Epithelial cell of prostate (primary cell): ENCODE measurements at regions not wholly inside any gene's neighbourhood (a gene's known extent, or its start where the extent isn't known, plus 50 kb on each side); places are given as distances from the start of the nearest gene placed in this dataset.
"Not testable (repeated sequence)": the region's sequence is repeated elsewhere in the genome, so short reads cannot be mapped to it uniquely, and the experiment has no call there.

Experiments used
- DNase-seq: peaks from one replicate; pipeline ENCODE4 v3.0.0-alpha.2; 2011; ENCODE audit warnings: low read depth, low spot score
- H3K27ac ChIP-seq: fragments of 450-650 bp; 2 replicates; pipeline ENCODE4 v1.5.1; 2017; ENCODE audit warnings: mild to moderate bottlenecking

DNA sequence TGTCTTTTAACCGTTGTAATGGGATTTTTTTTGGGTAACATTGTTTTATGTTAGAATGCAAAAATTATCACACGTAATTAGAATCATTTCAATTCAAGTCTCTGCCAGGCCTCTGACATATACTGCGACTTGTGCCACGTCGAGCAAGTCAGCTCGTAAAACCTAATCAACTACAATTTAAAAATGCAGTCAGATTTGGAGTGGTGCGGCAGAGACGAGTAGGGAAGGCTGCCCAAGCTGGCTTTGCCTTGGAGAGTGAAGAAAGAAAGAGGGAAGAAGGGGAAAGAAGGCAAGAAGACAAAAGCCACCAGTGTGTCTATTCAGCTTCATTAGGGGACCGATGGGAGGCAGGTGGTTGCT lies 110.7 kb downstream of the MIAT start:
- DNase-seq, result no peak
- no peak overlapping the region for H3K27ac ChIP-seq

DNA sequence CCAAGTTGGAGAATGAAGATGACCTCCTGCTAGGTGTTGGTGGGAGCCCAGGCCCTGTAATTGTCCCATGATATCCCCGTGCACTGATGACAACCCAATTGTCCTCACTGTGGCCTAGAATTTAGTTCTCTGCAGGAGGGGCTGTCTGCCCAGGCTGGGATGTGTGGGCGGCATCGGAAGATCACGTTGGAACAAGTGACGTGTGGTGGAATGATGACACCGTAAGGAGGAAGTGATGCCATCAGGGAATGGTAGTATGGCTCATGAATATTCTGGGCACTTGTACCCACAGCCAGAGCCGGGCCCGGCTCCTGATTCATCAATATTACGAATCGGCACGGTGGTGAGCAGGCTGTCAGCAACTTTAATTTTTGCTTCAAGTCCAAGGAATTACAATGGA lies 111.6 kb downstream of the MIAT start:
- no peak for DNase-seq
- no peak overlapping the region for H3K27ac ChIP-seq

DNA sequence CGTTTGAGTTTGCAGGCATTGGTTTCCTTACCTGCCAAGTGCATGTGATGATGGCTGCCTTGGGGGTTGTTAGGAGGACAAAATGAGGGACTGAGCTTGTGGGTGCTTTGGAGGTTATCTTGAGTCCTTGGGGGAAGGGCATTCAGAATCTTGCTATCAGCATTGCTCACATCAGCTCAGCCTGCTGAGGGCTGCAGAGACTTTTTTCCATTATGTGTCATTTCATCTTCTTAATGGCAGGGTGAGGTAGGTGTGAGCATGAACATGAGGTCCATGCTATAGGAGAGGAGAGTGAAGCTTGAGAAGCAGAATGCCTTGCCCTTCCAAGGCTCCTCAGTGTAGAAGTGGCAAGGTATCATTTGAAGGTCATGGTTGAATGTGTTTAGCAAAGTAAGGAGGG lies 112.3 kb downstream of the MIAT start:
- DNase-seq, result no peak
- no peak overlapping the region for H3K27ac ChIP-seq

DNA sequence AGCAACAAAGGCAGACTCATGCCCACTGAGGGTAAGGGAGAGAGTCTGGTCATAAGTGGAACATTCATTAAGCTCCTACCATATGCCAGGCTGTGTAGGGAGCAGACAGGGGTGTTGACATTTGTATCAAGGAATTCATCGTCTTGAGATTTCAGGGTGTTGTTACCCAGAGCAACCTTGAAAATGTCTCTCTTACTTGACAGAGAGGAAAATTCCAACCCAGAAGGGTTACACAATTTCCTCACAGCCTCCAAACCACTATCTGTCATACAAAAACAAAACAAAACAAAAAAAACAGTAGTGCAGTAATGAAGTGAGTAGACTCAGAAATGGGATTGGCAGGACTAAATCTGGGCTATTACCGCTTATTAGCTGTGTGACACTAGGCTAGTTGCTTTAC lies 113.2 kb downstream of the MIAT start:
- DNase-seq, result no peak
- no peak overlapping the region for H3K27ac ChIP-seq

DNA sequence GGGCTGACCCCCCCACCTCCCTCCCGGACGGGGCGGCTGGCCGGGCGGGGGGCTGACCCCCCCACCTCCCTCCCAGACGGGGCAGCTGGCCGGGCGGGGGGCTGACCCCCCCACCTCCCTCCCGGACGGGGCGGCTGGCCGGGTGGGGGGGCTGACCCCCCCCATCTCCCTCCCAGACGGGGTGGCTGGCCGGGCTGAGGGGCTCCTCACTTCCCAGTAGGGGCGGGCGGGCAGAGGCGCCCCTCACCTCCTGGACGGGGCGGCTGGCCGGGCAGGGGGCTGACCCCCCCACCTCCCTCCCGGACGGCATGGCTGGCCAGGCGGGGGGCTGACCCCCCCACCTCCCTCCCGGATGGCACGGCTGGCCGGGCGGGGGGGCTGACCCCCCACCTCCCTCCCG lies 115.7 kb downstream of the MIAT start:
- DNase-seq, H3K27ac ChIP-seq: not testable (repeated sequence)

DNA sequence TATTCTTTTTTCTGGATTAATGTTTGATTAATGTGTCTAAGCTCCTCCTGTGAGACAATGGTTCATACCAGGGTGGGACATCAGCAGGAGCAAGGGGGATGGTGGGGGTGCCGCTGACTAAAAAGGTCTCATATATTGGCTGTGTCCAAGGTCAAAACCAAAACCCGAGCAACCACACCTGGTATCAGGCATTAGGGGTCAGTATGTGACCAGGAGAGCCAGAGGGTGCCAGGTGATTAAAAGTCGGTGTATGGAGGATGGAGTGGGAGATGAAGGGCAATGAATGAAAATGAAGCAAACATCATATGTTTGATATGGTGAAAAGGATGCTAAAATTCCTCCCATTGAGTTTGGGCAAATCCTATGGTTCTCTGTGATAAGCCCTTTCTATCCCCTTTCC lies 118.0 kb downstream of the MIAT start:
- no peak for DNase-seq
- no peak overlapping the region for H3K27ac ChIP-seq

DNA sequence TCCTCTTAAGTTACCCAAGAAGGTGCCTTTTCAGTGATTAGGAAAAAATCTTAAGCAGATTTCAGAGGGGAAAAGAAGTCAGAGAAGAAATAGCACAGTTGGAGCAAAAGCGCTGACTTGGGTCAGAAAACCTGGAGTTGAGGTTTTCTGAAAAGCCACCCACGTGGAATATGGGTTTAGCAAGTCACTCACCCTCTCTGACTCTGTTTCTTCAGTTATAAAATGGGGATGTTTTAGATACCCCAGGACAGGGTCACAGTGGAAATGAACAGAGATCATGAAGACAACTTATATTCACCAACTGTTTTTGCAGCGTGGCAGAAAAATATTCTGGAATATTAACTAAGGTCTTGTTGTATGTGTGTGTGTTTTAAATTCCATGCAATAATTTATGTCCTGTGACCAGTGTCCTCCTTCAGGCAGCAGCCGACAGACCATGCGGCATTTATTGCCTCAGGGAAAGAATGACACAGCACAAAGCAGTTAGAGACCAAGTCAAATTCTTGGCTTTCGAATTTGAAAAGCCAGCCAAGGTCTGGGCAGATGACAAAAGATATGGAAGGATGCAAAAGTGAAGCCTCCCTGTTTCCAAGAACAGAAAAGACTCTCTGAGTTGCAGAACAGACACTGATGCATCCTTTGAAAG lies 119.9 kb downstream of the MIAT start:
- DNase-seq, result no peak
- H3K27ac ChIP-seq, result no peak overlapping the region

DNA sequence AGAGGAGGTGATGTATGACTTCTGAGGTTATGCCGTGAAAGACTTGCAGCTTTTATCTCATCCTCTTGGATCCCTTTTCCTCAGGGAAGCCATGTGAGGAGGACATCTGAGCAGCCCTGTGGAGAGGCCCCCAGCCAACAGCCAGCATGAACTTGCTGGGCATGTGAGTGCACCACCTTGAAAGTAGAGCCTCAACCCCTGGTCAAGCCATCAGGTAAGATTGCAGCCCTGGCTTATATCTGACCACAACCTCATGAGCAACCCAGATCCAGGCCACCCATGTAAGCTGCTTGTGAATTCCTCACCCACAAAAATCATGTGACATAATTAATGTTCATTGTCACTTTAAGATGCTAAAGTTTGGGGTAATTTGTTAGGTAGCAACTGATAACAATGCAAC lies 121.0 kb downstream of the MIAT start:
- DNase-seq, result no peak
- H3K27ac ChIP-seq, result no peak overlapping the region

DNA sequence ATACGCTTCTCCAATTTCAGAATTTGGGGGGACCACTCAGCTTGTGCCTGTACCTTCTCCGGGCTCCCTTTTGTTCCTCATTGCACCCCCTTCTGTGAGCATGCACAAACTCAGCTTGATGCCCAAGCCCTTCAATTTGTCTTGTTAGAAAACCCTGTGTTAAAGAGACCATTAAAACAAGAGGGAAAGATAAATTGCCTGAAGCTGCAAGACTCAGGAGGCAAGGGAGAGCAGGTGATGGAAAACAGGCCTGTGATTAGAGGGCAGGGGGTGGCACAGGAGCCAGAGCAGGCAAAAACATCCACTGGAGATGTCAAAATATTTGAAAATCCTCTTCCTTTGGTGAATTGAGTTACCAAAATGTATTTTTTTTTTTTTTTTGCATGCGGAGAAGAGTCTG lies 121.7 kb downstream of the MIAT start:
- no peak overlapping the region for H3K27ac ChIP-seq
- DNase-seq, result no peak

DNA sequence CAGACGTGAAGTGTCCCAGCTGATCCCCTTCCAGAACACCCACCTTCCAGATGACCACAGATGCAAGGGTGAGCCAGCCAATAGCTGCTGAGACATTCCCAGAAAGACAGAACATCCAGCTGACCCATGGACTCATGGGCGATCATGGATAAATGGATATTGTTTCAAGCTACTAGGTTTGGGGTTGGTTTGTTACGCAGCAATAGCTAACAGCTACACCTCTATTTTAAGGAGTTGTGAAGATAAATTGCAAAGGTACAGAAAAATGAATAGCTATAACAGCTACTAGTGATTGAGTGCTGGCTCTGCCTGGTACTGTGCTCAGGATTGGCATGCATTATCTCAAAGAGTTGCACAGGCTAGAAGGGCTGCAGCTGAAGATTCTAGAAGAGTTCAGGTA lies 122.5 kb downstream of the MIAT start:
- no peak for DNase-seq
- no peak overlapping the region for H3K27ac ChIP-seq

DNA sequence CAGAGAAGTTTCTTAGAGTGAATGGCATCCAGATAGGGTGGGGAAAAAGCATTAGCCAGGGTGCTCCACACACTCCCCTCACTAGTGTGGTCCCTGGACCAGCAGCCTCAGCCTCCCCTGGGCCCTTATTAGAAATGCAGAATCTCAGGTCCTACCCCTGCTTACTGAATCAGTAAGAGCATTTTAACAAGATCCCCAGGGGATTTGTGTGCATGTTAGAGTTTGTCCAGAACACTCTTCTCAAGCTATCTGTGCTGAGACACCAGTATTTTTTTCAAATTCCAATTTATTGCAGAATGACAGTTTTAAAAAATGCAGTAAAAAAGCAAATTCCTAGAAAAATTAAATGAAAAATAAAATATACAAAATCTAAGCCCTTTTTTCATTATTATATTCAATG lies 123.1 kb downstream of the MIAT start:
- H3K27ac ChIP-seq, result no peak overlapping the region
- no peak for DNase-seq

DNA sequence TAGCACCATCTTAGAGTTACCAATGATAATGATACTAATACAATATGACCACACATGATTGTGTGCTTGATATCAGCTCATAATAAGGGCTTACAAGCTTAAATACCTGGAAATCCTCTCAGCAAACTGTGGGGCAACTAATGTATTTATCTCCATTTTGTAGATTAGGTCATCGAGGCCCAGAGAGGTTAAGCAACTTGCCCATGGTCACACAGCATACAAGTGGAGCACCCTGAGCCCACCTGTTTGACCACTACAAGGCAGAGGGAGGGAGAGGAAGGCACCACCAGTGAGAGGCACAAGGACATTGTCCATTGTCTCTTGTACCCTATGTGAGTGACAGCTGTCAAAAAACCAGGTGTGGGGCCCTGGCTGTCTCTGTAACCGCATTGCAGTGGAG lies 123.7 kb downstream of the MIAT start:
- DNase-seq, result no peak
- H3K27ac ChIP-seq, result no peak overlapping the region

DNA sequence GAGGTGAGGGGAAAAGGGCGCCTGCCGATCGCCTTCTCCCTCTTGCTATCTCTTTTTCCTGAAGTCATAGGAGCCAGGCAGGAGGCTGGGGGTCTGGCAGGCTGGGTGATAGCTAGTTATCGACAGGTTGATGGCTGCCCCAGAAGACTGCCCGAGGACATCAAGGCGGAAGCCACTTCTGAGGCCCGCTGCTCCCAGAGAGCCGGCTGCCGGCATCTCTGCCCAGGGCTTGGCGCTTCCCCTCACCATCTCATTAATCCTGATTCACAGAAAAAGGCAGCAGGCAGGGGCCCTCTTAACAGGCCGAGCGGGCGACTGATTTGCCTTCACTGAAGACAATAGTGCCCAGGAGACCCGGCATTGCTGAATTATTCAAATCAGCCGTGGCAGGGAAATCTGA lies 124.2 kb downstream of the MIAT start:
- no peak overlapping the region for H3K27ac ChIP-seq

DNA sequence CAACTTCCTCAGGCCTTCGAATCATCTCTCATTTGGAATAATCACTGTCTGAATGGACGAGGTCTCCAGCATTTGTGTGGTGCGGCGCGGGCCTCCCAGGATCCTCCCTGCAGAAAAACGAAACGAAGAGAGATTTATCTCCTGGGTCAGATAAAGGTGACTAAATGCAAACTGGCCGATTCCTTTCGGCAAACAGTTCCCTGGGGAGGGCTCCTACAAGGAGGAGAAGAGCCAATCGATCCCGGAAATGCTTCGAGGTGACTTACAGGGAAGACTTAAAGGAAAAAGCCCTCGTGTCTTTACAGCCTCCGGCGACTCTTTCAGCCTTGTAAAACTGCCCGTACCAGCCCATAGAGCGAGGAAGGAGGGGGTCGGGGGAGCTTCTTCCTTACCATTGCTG lies 126.5 kb downstream of the MIAT start:
- no peak overlapping the region for H3K27ac ChIP-seq
- no peak for DNase-seq

More for the DNA sequence above, 124.2 kb downstream of the MIAT start:
- no peak for DNase-seq

DNA sequence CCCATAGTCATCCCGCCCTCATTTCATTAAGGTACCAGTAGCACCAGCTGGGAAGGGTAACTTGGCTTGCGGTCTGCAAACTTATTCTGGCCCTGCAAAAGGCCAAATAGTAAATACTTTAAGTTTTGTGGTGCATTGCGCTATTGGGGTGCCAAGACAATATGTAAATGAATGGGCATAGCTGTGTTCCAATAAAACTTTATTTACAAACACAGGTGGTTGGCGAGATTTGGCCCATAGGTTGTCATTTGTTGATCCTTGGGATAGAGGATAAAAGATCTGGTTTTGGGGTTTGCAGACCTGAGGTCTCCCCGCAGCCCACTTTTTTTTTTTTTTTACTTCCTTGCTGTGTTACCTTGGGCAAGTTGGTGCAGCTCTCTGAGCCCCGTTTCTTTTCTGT lies 127.4 kb downstream of the MIAT start:
- DNase-seq, result no peak
- H3K27ac ChIP-seq, result no peak overlapping the region

DNA sequence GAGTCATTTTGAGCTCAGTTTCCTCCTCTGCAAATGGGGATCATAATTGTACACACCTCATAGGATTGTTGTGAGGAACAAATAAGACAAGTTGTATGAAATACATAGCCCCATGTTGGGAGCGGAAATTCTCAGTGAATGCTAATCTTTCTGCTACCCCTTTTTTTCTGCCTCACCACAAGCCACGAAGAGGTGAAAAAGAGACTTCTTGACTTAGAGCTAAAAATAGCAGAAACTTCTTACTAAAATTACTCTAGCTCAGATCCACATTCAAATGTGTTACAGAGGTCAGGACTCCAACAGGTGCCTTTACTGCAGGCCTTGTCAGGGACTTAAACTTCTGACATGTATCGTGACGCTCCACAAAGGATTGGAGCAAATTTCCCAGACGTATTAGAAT lies 128.5 kb downstream of the MIAT start:
- H3K27ac ChIP-seq, result no peak overlapping the region
- no peak for DNase-seq

DNA sequence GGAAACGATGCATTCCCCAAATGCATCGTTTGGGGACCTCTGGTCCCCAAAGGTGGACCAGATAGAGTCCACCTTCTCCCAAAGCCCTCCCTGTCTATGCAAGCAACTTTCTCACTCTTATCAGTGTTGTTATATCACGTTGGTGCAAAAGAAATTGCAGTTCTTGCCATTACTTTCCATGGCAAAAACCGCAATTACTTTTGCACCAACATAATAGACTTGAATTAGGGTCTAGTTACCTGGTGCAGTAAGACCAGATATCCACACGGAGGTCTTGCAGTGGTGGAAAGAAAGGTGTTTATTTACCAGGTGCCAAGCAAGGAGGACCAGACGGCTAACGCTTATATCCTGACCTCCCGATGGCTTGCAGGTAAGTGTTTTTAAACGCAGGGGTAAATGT lies 129.0 kb downstream of the MIAT start:
- no peak for DNase-seq
- H3K27ac ChIP-seq, result no peak overlapping the region

DNA sequence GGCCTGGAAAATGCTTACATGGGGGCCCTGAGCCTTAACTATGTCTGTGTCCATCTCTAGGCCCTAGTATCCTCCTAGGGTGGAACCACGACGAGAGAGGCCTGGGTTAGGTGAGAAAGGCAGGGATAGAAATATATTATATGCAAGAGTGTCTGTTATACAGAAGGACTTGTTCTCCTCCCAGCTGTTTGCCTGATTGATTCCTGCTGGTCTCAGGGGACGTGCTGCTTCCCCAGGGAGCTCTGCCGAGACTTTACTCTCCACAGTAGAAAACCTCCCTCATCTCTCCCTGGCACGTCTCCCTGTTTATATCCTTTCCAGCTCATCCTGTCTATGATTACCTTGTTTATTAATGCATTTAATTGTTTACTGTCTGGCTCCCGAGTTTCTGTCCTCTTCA lies 132.6 kb downstream of the MIAT start:
- no peak for DNase-seq
- no peak overlapping the region for H3K27ac ChIP-seq

DNA sequence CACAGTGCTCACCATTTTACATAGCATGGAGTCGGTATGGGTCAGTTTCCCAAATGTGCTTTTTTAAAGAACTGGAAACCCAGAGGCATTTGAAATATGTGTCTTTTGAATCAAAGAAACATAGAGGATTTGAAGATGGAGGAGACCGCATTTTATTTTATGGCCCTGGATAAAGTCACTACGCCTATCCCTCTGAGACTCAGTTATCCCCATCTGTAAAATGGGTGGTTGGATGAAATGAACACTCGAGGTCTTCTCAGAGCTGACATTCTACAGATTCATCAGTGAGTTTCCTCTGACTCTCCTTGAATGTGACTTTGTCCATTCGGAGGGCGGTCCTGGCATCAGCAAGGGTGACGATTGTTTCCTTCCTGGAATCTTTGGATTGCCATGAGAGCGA lies 135.1 kb downstream of the MIAT start:
- no peak for DNase-seq
- no peak overlapping the region for H3K27ac ChIP-seq

DNA sequence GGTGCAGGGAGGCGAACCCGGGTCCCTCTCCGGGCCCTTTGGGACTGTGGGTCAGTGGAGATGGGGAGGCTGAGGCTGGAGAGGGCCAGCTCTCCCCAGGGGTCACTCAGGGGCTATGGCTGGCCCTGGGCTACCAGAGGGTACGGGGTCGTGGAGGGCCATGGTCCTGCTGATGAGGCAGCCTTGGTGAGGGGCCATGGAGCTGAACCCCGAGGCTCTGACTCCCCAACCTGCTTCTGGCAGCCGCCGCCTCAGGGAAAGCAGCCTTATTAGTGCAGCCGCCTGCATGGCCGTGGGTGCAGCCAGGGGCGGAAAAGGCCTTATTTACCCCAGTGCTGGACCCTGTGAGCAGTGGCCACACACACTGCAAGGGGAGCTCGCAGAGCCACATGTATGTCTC lies 139.4 kb downstream of the MIAT start:
- no peak for DNase-seq
- H3K27ac ChIP-seq, result no peak overlapping the region

DNA sequence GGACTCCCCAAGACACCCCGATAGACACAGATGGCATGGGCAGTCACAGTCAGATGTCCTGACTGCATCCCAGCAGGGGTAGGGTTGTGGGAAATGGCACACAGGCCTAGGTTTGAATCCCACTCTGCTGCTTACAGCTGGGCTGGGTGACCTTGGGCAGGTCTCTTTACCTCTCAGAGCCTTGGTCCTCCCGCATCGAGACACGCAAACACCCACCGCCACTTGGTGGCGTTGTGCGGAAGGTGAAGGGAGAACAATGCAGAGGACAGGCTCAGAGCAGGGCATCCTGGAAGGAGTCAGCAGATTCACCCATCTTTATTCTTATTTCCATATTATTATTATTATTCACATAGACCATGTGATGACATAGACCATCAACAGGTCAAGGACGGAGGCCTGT lies 140.5 kb downstream of the MIAT start:
- no peak overlapping the region for H3K27ac ChIP-seq
- no peak for DNase-seq

DNA sequence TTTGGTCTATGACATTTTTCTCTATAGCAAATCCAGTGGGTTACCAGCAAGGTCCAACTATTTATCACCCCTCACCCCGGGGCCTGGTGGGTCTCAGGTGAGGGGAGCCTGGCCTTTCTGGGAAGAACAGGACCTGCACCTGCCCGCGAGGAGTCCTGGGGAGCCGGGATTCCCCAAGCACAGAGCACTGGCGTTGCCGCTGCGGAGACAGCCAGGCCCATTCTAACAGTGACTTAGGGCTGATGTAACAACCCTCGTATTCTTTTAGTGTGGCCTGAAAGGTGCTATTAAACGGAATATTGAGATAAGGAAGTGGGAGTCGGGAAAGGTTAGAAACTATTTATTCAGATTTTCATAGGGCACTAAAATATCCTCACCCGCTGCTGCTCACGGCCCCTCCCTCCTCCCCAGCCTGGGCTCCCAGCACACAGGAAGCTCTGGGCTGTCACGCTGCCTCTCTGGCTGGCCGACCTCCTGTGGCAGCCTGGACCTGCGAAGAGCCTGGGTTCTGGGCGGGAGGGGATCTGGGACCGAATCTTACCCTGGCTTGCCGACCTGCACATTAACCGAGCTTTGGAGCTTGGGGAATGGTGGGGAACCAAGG lies 141.2 kb downstream of the MIAT start:
- no peak for DNase-seq
- H3K27ac ChIP-seq, result no peak overlapping the region

DNA sequence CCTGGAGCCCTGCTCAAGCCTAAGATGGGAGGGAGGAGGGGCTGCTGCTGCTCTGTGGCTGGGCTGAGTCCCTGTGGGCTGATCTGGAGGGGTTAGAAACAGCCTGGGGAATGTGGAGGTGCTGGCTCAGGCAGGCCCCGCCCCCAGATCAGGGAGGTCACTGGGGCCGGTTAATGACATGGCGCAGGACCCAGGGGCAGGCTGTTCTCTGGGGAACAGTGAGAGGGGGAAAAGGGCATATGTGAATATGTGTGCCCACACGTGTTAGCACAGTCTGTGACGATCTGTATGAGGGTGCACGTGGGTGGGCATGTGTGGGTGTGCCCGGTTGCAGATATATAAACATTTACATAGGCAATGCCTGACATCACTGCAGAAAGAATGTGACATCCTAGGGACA lies 143.5 kb downstream of the MIAT start:
- no peak overlapping the region for H3K27ac ChIP-seq
- no peak for DNase-seq
